NCI-H2107 (cell line): ENCODE measurements at regions not wholly inside any gene's neighbourhood (a gene's known extent, or its start where the extent isn't known, plus 50 kb on each side); places are given as distances from the start of the nearest gene placed in this dataset.
A peak's percentile ranks its signal among the peaks of the same experiment; 100 is the strongest.
"Not testable (repeated sequence)": the region's sequence is repeated elsewhere in the genome, so short reads cannot be mapped to it uniquely, and the experiment has no call there.

Experiments
- DNase-seq: peaks from one replicate; lab custom pipeline; 2025; lab: John Stamatoyannopoulos, UW

DNA sequence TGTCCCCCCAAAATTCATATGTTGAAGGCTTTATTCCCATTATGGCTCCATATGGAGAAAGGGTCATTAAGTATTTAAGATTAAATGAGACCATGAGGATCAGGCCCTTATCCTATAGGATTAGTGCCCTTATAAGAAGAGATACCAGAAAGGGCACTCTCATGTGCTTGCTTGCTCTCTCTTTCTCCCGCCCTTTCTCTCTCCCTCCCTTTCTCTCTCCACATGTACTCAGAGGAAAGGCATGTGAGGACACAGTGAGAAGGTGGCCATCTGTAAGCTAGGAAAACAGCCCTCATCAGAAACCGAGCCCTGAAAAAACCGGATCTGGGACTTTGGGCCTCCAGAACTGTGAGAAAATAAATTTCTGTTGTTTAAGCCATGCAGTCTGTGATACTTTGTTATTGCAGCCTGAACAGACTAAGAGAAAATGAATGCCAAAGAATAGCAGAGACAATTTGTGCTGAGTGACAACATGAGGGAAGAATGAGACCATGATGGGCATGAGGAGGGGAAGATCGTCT, 300.0 kb upstream of the SLC39A10 start:
- no peak for DNase-seq

- DNase-seq = no peak
These were observed 301.0 kb upstream of the SLC39A10 start for GRCh38 chr2:195356026-195356425.

GRCh38 chr2:195352581-195352980, 304.4 kb upstream of the SLC39A10 start:
- no peak for DNase-seq

- DNase-seq = no peak
These were observed 313.0 kb upstream of the SLC39A10 start for GRCh38 chr2:195343942-195344530.

GRCh38 chr2:195343540-195343939, 313.5 kb upstream of the SLC39A10 start:
- DNase-seq = no peak

DNA sequence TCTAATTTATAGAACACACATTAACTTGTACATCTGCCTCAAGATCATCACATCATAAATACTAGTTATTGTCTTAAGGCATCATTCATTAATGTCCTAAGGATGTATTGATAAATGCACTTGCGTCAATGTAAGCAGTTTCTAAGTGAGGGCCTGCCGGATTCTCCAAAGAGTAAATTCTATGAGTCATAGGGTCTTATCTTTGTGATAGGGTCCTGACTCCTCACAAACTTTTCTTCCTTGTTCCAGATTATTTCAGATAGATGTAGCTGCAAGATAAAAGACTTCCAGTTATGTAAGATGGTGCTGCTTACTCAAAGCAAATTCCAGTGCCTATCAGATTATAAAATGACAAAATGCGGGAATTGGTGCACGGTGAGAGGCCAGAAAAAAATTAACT, 315.0 kb upstream of the SLC39A10 start:
- no peak for DNase-seq

DNA sequence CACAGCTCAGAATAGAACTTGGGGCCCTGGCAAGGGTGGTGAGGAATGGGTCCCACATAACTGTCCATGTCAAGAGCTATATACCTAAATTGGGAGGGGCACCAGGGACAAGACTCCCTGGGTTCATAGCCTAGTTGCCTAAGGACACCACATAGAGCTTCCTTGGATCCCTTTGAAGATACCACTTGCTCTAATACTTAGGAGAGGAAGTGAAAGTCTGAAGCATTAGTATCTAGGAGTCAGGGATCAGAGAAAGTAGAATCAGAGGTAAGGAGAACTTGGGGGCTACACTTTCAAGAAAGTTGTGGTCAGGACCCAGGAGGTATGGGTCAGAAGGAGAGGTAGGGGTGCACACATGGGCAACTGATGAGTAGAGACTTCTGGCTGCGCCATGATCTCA, 318.2 kb upstream of the SLC39A10 start:
- DNase-seq = no peak

- no peak for DNase-seq
These were observed 319.4 kb upstream of the SLC39A10 start for GRCh38 chr2:195337597-195337996.

- no peak for DNase-seq
These were observed 323.2 kb upstream of the SLC39A10 start for GRCh38 chr2:195333869-195334268.

DNA sequence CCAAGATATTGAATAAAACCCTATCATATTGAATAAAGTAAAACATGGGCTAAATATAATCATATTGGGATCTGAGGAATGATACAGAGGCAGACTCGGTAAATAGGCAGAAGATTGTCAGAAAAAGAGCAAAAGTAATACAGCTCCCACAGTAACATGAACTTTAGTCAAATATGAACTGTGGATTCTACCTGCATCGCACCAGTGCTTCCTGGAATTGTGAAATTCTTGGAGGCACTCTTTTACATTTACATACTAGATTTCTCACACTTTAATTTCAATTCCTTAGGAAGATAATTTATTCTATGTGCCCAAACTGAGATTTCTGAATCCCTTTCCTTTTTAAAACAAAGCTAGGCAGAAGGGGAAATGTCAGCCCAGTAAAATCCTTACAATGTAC, 325.1 kb upstream of the SLC39A10 start:
- no peak for DNase-seq

DNA sequence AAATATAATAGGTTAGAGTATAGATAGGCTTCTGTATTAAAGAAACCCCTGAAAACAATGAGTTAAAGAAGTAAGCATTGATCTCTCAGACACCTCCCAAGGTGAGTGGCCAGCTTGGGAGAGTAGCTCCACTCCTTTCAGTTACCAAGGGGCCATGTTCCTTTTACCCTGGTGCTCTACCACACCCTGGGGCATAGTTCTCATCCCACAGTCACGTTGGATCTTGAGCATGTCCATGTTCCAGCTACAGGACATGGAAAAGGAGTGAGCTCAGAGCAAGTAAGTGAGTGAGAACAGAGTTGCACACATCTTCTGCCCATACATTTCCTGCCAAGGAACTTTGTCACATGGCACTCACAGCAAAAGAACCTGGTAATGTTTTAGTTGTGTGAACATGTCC, 325.9 kb upstream of the SLC39A10 start:
- DNase-seq = no peak

DNA sequence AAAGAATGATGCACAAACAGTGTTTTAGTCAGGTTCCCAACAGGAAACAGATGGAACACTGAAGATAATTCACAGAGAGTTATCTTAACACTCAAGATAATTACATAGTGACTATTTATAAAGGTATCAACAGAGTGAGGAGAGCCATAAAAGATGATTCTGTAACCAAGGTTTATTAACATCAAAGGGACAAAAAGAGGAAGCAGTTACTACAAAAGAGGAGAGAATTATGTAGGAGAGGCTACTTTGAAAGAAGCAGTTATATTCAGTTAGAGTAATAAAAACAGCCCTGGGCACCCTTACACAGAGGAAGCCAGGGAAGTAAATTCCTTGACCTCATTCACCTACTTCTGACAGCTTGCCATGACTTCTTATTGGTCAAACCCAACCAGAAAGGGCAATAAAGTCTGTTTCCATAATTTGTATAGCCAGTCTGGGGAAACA, 326.5 kb upstream of the SLC39A10 start:
- no peak for DNase-seq

DNA sequence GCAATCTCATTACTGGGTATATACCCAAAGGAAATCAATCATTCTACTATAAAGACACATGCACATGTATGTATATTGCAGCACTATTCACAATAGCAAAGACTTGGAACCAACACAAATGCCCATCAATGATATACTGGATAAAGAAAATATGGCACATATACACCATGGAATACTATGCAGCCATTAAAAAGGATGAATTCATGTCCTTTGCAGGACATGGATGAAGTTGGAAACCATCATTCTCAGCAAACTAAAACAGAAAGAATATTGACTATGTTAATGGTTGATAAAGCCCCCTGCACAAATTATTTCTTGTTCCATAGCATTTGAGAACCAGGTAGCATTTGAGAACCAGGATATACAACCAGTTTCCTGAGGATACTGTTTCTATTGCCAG, 327.2 kb upstream of the SLC39A10 start:
- not testable (repeated sequence) for DNase-seq

- no peak for DNase-seq
These were observed 330.5 kb upstream of the SLC39A10 start for GRCh38 chr2:195326537-195326936.

DNA sequence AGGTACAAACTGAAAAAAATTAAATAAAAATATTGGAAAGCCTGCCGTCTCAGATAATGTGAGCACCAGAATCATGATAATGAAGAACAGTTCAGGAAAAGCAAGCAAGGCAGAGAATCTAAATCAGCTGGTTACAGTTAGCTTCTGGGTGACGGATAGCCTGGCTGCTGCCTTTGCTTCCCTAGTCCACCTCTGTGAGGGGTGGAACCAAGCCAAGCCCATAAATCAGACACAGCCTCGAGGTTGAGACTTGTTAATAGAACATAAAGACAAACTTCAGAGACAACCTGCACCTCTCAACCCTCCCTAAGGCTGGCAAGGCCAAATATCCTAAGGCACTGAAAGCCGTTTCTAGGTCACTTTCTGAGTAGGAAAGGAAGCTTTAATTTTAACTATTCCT, 334.7 kb upstream of the SLC39A10 start:
- no peak for DNase-seq

GRCh38 chr2:195320413-195320973, 336.5 kb upstream of the SLC39A10 start:
- no peak for DNase-seq

DNA sequence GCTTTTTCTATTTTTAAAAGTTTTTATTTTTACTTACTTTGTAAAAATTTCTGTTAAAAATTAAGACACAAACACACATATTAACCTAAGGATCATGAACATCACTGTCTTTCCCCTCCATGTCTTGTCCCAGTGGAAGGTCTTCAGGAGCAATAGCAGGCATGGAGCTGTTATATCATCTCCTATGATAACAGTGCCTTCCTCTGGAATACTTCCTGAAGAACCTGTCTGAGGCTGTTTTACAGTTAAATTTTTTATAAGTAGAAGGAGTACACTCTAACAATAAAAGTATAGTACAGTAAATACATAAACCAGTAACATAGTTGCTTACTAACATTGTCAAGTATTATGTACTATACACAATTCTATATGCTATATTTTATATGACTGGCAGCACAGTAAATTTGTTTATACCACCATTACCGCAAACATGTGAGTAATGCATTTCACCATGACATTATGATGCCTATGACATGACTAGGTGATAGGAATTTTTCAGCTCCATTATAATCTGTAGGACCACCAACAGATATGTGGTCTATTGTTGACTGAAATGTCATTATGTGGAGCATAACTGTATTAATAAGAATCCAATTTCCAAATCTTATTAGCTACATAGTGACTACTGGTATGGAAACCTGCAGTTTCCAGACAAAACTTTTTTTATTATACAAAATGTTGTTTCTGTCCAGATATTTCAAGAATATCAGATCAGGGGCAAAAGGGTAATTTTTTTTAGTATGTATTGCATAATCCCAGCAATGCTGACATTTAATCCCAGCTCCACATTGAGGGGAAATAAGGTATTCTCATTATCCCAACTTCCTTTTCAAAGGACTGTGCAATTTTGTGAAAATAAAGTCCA, 337.2 kb upstream of the SLC39A10 start:
- DNase-seq = no peak

GRCh38 chr2:195319112-195319460, 337.9 kb upstream of the SLC39A10 start:
- DNase-seq = no peak

GRCh38 chr2:195318440-195319111, 338.4 kb upstream of the SLC39A10 start:
- peak; percentile 27 for DNase-seq

GRCh38 chr2:195317550-195317949, 339.5 kb upstream of the SLC39A10 start:
- DNase-seq = no peak

GRCh38 chr2:195316486-195316885, 340.5 kb upstream of the SLC39A10 start:
- no peak for DNase-seq

- no peak for DNase-seq
These were observed 343.1 kb upstream of the SLC39A10 start for GRCh38 chr2:195313962-195314361.

- no peak for DNase-seq
These were observed 344.4 kb upstream of the SLC39A10 start for GRCh38 chr2:195312662-195313061.
